ENCODE measurements at regions not wholly inside any gene's neighbourhood (a gene's known extent, or its start where the extent isn't known, plus 50 kb on each side); places are given as distances from the start of the nearest gene placed in this dataset.
"Not testable (repeated sequence)": the region's sequence is repeated elsewhere in the genome, so short reads cannot be mapped to it uniquely, and the experiment has no call there.

- peak overlapping the region; percentile 10 to 31 (median 17) for H3K4me3 ChIP-seq
- intact Hi-C loops (cut with DNase I) = no loop called here
- peaks cover 0 to 9% (median 2%) of the 10 kb centered on the region in 4 donors for H3K4me1 ChIP-seq
- H3K27me3 ChIP-seq = no peaks in the 10 kb centered on the region
- TF ChIP-seq EP300 (IDR thresholded peaks at IDR 0.05) (no peak), POLR2A (IDR thresholded peaks at IDR 0.05; ENCODE audit: low read depth) (no peak), CTCF (IDR thresholded peaks at IDR 0.05) (no peak), POLR2AphosphoS5 (IDR thresholded peaks at IDR 0.05) (no peak)
- DNase-seq (ENCODE audit: extremely low spot score) = no peak
- no peaks in the 10 kb centered on the region for H3K36me3 ChIP-seq
- 33% methylated on average over 2 of the region's 2 CpGs for WGBS
- H3K9me3 ChIP-seq = no peaks in the 10 kb centered on the region
- peak overlapping the region; percentile 67 to 73 (median 70) for H3K27ac ChIP-seq (replicated peaks in 1 of 4)
These were observed 127.8 kb upstream of the DIAPH2 start for GRCh38 chrX:96556886-96557285.

DNA sequence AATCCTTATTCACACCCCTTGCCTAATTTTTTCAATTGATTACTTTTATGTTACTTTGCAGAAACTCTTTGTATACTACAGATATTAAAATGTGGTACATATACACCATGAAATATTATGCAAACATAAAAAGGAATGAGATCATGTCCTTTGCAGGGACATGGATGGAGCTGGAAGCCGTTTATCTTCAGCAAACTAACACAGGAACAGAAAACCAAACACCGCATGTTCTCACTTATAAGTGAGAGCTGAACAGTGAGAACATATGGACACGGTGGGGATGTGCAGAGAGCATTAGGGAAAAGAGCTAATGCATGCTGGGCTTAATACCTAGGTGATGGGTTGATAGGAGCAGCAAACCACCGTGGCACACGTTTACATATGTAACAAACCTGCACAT lies 123.5 kb upstream of the DIAPH2 start:
- H3K9me3 ChIP-seq; H3K27me3 ChIP-seq; H3K27ac ChIP-seq (replicated peaks in 1 of 4); H3K36me3 ChIP-seq; DNase-seq (ENCODE audit: extremely low spot score); intact Hi-C loops (cut with DNase I); H3K4me3 ChIP-seq: not testable (repeated sequence)
- H3K4me1 ChIP-seq = peaks cover 0 to 12% (median 2%) of the 10 kb centered on the region in 4 donors
- WGBS = 75% methylated on average over 5 of the region's 5 CpGs

DNA sequence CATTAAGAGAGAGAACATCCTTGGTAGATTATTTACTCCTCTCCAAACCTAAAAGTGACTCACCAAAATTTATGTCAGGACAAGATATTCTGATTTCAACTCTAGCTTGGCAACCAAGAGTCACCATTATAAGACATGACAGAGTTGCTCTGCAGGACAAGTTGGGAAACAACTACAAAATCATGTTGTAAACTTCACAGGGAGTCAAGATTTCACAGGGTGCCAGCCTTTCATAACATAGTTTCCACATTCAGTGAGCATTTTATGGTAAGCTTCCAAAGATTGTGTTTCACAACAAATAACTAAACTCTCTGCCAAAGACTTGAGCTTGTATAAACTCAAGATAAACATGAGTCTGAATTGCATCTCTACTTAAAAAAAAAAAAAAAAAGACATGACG lies 121.0 kb upstream of the DIAPH2 start:
- H3K27ac ChIP-seq (replicated peaks in 1 of 4) = peak overlapping the region in 1 of 4 donors; percentile 43
- H3K4me1 ChIP-seq = peaks cover 0 to 6% (median 0%) of the 10 kb centered on the region in 4 donors
- DNase-seq (ENCODE audit: extremely low spot score) = no peak
- H3K36me3 ChIP-seq = no peaks in the 10 kb centered on the region
- no peaks in the 10 kb centered on the region for H3K27me3 ChIP-seq
- 67% methylated on average over 1 of the region's 1 CpG for WGBS
- H3K9me3 ChIP-seq = no peaks in the 10 kb centered on the region
- intact Hi-C loops (cut with DNase I) = no loop called here
- TF ChIP-seq POLR2AphosphoS5 (IDR thresholded peaks at IDR 0.05) (peak in 1 of 2 donors; percentile 45), EP300 (IDR thresholded peaks at IDR 0.05) (no peak)
- H3K4me3 ChIP-seq = no peak overlapping the region

GRCh38 chrX:96564595-96564994 lies 120.0 kb upstream of the DIAPH2 start:
- H3K27ac ChIP-seq (replicated peaks in 1 of 4) = no peak overlapping the region
- 83% methylated on average over 1 of the region's 1 CpG for WGBS
- intact Hi-C loops (cut with DNase I) = no loop called here

DNA sequence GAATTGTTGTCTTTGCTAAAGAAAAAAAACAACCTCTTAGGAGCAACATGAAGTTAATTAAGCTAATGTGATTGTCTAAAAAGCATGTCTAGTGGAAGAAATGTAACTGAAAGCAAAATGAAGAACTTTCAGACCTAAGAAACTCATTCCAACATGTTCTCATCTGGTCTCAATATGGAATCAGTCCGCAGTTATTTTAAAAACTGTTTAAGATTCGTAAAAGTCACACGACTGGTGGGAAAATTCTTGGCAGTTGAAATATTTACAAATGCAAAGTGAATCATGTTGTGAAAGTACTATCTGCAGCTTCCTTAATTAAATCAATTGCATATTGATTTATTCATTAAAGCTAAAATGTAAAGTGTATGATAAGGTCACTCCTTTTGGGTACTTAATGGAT lies 117.8 kb upstream of the DIAPH2 start:
- H3K27me3 ChIP-seq = no peaks in the 10 kb centered on the region
- no peak for DNase-seq (ENCODE audit: extremely low spot score)
- H3K9me3 ChIP-seq = no peaks in the 10 kb centered on the region
- no peak overlapping the region for H3K4me3 ChIP-seq
- WGBS = 83% methylated on average over 3 of the region's 3 CpGs
- intact Hi-C loops (cut with DNase I) = no loop called here
- H3K27ac ChIP-seq (replicated peaks in 1 of 4) = no peak overlapping the region
- H3K4me1 ChIP-seq = peaks cover 0 to 6% (median 0%) of the 10 kb centered on the region in 4 donors
- TF ChIP-seq POLR2A (IDR thresholded peaks at IDR 0.05; ENCODE audit: low read depth) = no peak
- TF ChIP-seq POLR2AphosphoS5 (IDR thresholded peaks at IDR 0.05) = no peak
- TF ChIP-seq CTCF (IDR thresholded peaks at IDR 0.05) = no peak
- no peak for TF ChIP-seq EP300 (IDR thresholded peaks at IDR 0.05)
- no peaks in the 10 kb centered on the region for H3K36me3 ChIP-seq

More at GRCh38 chrX:96564595-96564994, 120.0 kb upstream of the DIAPH2 start:
- no peaks in the 10 kb centered on the region for H3K36me3 ChIP-seq
- H3K27me3 ChIP-seq = no peaks in the 10 kb centered on the region
- no peaks in the 10 kb centered on the region for H3K9me3 ChIP-seq
- TF ChIP-seq POLR2A (IDR thresholded peaks at IDR 0.05; ENCODE audit: low read depth) (no peak), CTCF (IDR thresholded peaks at IDR 0.05) (no peak), POLR2AphosphoS5 (IDR thresholded peaks at IDR 0.05) (no peak)
- H3K4me1 ChIP-seq = peaks cover 0 to 6% (median 0%) of the 10 kb centered on the region in 4 donors
- no peak overlapping the region for H3K4me3 ChIP-seq
- no peak for DNase-seq (ENCODE audit: extremely low spot score)

DNA sequence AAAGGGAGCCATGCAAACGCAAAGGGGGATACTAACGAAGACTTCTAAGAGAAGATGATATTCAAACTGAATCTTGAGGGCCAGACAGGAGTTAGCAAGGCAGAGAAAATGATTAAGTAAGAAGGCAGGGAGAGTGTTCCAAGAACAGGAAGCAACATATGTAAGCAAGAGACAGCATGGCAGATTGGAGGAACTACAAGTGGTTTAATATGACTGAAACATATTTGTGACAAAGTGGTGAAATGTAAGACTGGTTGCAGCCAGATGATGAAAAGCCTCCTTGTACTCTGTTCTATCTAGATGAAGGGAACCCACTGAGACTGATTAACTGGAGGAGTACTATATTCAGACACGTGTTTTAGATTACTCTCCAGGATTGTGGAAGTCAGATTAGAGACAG lies 116.6 kb upstream of the DIAPH2 start:
- intact Hi-C loops (cut with DNase I) = no loop called here
- DNase-seq (ENCODE audit: extremely low spot score) = no peak
- Histone ChIP-seq H3K27me3 (no peaks in the 10 kb centered on the region), H3K9me3 (no peaks in the 10 kb centered on the region), H3K4me3 (no peak overlapping the region), H3K27ac (replicated peaks in 1 of 4) (no peak overlapping the region), H3K36me3 (no peaks in the 10 kb centered on the region), H3K4me1 (peaks cover 0 to 4% (median 0%) of the 10 kb centered on the region in 4 donors)
- WGBS = 63% methylated on average over 3 of the region's 3 CpGs
- TF ChIP-seq POLR2A (IDR thresholded peaks at IDR 0.05; ENCODE audit: low read depth) (no peak), CTCF (IDR thresholded peaks at IDR 0.05) (no peak), EP300 (IDR thresholded peaks at IDR 0.05) (no peak)

Data from esophagus muscularis mucosa (tissue), 4 donors.